Epithelial cell of proximal tubule (primary cell): ENCODE measurements at regions not wholly inside any gene's neighbourhood (a gene's known extent, or its start where the extent isn't known, plus 50 kb on each side); places are given as distances from the start of the nearest gene placed in this dataset.
"Not testable (repeated sequence)": the region's sequence is repeated elsewhere in the genome, so short reads cannot be mapped to it uniquely, and the experiment has no call there.

Experiments used
- DNase-seq: peaks from one replicate; pipeline ENCODE4 v3.0.0-alpha.2; 2011; ENCODE audit warnings: low read depth
- H3K4me3 ChIP-seq: 2 replicates; pipeline ENCODE4 v1.5.1; 2011; ENCODE audit warnings: low read depth, mild to moderate bottlenecking, low read length
- TF ChIP-seq, protein P1 (sequence below): conservative IDR thresholded peaks from 2 replicates; pipeline ENCODE4 v1.5.1; 2012; ENCODE audit warnings: low read depth, mild to moderate bottlenecking, low read length

DNA sequence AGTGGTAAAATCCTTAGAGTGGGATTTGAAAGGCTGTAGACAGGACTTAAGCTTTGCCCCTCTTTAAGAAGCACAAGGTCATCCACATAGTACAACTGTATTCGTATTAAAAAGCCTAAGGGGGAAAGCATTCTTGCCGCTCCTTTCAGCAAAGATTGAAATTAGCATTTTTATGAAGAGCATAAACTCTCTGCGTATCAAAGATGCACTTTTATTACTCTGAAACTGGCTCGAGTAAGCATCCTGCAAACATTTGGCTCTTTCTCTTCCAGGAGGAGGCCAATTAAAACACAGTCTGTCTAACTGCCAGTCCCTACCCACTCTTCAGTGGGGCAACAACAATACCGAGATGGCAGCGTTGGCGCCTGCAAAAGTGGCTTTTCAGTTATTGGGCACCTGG lies 192.5 kb upstream of the TPRG1 start:
- TF ChIP-seq, protein P1, sequence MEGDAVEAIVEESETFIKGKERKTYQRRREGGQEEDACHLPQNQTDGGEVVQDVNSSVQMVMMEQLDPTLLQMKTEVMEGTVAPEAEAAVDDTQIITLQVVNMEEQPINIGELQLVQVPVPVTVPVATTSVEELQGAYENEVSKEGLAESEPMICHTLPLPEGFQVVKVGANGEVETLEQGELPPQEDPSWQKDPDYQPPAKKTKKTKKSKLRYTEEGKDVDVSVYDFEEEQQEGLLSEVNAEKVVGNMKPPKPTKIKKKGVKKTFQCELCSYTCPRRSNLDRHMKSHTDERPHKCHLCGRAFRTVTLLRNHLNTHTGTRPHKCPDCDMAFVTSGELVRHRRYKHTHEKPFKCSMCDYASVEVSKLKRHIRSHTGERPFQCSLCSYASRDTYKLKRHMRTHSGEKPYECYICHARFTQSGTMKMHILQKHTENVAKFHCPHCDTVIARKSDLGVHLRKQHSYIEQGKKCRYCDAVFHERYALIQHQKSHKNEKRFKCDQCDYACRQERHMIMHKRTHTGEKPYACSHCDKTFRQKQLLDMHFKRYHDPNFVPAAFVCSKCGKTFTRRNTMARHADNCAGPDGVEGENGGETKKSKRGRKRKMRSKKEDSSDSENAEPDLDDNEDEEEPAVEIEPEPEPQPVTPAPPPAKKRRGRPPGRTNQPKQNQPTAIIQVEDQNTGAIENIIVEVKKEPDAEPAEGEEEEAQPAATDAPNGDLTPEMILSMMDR: no peak

DNA sequence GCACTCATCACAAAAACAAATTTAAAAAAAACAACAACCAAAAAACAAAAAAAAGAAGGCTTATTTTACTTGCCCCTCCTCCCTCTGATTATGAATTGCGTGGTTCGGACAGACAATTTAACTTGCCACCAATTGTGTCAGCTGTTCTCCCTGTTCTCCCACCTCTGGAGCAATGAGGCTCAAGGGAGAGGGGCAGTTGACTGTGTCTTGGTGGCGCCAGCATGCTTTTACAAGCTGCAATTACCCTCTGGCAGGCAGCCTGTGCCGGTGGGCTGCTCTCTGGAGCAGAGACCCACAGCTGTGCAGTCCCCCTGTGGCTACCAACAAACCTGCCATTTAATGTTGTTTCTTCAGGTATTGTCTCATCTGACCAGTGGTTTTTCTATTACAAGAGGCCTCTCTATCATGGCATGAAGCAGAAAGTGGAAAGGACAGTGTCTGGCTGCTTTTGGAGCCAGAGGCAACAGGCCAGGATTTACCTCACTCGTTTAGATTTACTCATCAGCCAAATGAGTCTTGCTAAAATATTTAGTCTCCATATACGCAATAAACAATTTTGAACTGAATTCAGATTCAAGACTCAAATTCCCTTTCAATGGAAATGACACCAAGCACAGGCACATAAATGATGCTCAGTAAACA lies 192.0 kb upstream of the TPRG1 start:
- no peak overlapping the region for H3K4me3 ChIP-seq
- TF ChIP-seq, protein P1: no peak
- DNase-seq: no peak

More for the DNA sequence above, 192.5 kb upstream of the TPRG1 start:
- DNase-seq: no peak
- H3K4me3 ChIP-seq: no peak overlapping the region

GRCh38 chr3:188993181-188993580 lies 178.6 kb upstream of the TPRG1 start:
- H3K4me3 ChIP-seq: no peak overlapping the region
- TF ChIP-seq, protein P1: no peak
- no peak for DNase-seq

DNA sequence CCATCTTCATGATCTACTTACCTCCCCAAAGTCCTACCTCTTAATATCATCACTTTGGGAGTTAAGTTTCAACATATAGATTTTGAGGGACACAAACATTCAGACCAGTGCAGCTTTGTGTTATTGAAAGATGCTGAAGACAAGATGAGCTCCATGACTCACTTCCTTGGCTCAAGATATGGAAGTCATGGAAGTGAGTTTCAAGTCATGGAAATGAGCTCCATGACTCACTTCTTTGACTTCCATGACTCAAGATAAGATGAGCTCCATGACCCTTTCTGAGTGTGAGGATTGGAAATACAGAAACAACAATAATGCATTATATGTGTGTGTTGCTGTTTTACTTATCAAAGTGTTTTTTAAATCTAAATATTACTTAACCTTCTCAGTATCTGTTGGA lies 170.2 kb upstream of the TPRG1 start:
- DNase-seq: peak; percentile 43
- H3K4me3 ChIP-seq: no peak overlapping the region
- TF ChIP-seq, protein P1: no peak

DNA sequence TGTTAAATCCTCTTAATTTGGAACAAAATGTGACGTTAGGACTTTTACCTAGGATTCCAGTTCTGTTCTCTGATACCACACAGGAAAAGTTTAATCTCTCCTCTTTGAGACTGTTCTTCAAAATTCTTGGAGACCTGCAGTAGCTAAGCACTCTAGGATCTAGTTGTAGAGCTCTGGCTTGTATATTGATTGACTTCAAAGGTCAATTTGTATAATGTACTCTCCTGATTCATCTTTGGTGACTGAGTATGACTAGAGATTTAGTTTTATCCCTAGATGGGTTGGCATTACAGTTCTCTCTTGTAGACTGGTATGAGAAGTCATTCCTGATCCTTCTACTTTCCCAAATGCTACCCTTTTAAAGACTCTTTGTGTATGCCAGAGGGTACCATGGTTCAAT lies 168.4 kb upstream of the TPRG1 start:
- H3K4me3 ChIP-seq: no peak overlapping the region
- TF ChIP-seq, protein P1: no peak
- DNase-seq: no peak

GRCh38 chr3:189013224-189013888 lies 158.4 kb upstream of the TPRG1 start:
- no peak overlapping the region for H3K4me3 ChIP-seq
- no peak for DNase-seq
- TF ChIP-seq, protein P1: no peak

DNA sequence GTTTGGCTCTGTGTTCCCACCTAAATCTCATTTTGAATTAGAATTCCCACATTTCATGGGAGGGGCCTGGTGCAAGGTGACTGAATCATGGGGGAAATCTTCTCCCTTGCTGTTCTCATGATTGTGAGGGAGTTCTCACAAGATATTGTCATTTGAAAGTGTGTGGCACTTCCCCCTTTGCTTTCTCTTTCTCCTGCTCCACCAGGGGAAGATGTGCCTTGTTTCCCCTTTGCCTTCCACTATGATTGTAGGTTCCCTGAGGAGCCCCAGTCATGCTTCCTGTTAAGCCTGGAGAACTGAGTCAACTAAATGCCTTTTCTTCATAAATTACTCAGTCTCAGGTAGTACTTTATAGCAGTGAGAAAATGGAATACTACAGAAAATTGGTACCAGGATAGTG lies 157.2 kb upstream of the TPRG1 start:
- TF ChIP-seq, protein P1: no peak
- no peak for DNase-seq
- no peak overlapping the region for H3K4me3 ChIP-seq

DNA sequence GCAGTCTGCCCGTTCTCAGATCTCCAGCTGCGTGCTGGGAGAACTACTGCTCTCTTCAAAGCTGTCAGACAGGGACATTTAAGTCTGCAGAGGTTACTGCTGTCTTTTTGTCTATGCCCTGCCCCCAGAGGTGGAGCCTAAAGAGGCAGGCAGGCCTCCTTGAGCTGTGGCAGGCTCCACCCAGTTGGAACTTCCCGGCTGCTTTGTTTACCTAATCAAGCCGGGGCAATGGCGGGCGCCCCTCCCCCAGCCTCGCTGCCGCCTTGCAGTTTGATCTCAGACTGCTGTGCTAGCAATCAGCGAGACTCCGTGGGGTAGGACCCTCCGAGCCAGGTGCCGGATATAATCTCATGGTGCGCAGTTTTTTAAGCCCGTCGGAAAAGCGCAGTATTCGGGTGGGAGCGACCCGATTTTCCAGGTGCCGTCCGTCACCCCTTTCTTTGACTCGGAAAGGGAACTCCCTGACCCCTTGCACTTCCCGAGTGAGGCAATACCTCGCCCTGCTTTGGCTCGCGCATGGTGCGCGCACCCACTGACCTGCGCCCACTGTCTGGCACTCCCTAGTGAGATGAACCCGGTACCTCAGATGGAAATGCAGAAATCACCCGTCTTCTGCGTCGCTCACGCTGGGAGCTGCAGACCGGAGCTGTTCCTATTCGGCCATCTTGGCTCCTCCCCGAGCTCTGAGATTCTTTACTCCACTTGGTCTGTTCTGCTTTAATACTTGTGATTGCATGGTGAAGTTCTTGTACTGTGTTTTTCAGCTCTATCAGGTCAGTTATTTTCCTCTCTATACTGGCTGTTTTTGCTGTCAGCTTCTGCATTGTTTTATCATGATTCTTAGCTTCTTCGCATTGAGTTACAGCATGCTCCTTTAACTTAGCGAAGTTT lies 148.9 kb upstream of the TPRG1 start:
- not testable (repeated sequence) for H3K4me3 ChIP-seq, DNase-seq
